Ecto neural progenitor cell (in vitro differentiated cells): ENCODE measurements at regions not wholly inside any gene's neighbourhood (a gene's known extent, or its start where the extent isn't known, plus 50 kb on each side); places are given as distances from the start of the nearest gene placed in this dataset.
"Not testable (repeated sequence)": the region's sequence is repeated elsewhere in the genome, so short reads cannot be mapped to it uniquely, and the experiment has no call there.

Experiments
- DNase-seq: peaks from one replicate; pipeline ENCODE4 v3.0.0-alpha.2; 2018; ENCODE audit warnings: low spot score

DNA sequence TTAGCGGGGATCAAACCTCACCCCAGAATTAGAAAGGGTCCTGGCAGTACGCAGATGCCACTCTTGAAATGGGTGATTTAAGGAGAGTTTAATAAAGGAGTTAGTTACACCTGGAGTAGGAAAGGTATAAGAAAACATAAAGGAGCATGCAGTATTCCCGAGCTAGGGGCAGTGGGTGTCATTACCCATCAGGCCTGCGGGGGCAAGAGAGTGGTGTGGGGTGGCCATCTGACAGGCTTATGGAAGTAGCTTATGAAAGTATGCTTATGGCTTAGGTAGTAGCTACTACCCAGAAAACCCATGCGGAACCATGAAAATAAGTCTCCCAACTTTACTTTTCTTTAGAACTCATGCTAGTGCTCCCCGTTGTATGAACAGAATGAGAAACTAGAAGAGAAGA, 568.9 kb upstream of the ACVR2A start:
- no peak for DNase-seq

DNA sequence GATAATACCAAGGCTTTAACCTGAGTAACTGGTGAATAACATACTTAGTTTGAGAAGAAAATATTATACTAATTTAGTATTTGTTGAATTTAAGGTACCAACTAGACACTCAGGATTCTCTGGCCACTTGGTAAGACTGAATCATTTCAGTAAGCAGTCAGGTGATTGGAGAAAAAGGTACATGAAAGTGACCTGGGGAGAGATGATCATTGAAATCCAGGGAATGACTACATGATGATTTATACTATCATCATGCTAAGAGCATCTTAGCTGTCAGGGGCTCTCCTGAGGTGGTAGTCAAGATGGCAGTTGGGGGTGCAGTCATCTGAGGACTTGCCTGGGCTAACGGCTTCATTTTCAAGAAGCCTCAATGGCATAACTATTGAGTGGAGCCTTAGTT, 571.2 kb upstream of the ACVR2A start:
- no peak for DNase-seq

DNA sequence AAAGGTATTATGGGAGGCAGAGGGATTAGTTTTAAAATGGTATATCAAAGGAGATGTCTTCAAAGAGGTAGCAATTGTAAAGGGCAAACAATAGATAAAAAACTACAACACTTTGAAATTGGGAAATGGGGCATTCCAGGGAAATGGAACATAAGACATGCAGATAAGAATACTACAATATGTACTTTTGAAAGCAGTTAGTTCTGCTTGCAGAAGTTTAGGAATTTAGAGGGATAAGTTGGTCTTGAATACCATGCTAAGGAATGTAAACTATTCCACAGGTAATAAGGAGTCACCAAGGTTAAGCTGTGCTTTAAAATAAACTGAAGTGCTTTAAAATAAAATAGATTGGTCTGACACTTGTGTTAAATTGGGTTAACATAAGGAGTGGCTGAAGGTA, 571.7 kb upstream of the ACVR2A start:
- no peak for DNase-seq

DNA sequence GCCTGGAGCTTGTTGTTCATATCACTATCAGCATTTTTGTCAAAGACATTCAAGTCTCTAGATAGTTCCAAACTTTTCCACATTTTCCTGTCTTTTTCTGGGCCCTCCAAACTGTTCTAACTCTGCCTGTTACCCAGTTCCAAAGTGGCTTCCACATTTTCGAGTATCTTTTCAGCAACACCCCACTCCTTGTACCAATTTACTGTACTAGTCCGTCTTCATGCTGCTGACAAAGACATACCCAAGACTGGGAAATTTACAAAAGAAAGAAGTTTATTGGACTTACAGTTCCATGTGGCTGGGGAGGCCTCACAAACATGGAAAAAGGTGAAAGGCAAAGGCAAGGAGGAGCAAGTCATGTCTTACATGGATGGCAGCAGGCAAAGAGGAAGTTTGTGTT, 575.2 kb upstream of the ACVR2A start:
- not testable (repeated sequence) for DNase-seq

DNA sequence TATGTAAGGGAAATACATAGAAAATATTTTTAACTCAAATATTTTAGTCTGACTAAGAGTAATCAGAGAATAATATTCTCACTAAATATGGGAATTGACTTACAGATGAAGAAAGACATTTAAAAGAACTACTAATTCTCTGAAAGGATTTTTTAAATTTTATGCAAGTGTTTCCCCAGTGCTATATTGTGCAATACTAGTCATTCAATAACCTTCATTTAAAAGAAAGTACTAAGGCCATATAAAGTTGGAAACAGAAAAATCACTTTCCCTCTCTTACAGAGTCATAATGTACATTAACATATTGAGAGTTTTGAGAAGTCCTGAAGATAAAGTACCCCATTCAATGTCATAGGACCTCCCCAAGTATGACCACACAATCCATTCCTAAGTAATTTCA, 584.6 kb upstream of the ACVR2A start:
- no peak for DNase-seq

DNA sequence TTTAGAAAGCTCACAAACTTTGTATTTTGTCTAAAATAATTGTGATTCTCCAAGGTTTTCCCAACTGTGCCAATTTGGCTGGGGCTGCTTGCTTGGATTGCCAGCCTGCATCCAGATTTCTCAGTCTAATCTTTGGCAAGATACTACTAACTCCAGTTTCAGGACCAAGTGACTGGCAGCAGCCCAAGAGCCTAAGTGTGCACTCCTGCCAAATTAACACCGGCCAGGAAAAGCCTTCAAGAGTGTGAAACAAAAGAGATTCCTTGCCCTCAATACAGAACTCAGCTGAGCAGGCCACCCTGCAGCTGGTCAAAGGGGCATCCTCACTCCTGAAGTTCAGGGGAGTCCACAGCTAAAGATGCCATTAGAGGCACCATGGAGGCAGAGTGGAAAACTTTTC, 589.0 kb upstream of the ACVR2A start:
- DNase-seq = no peak

DNA sequence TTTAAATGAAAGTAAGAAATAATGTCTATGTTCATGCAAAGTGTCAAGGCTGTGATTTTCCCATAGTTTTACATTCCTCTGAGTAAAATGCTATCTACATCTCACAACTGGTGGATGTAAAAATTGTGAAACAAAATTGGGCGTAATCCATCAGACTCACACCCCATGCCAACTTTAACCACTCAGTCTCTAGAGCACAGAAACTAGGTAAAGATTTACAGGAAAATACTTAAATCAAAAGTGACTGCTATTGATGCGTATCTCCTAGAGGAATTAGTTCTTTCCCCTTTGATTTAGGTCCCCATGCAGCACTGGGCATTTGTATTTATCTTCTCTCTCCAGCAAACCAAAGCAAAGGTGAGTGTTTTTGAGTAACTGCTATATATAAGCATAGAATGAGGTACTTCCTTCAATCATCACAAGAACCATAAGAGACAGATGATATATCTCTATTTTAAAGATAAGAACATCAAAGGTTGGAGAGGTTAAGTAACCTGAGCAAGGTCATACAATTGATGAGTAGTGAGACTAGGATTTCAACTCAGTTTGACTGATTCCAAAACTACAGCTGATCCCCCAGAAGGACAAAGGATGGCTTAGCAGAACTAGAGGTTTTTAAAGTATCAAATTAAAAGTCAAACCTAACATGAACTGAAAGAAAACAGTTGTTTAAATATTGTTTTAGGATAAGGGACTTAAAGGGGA, 594.0 kb upstream of the ACVR2A start:
- DNase-seq = no peak

DNA sequence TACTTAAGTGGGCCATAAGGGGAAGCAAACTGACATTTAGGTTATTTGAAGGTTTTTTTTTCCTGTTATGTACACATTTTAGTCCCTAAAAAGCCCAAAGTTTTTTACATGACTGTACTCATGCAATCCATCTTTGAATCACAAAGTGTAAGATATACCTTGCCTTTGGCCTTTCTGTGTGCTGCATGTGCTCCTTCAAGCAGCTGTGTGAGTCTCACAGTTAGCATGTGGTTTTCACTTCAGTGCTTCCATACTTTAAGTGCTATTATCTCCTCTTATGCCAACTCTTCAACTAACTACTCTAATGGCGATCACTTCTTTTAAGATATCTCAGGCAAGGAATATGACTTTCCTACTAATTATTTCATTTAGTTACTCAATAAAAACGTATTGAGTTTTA, 597.1 kb upstream of the ACVR2A start:
- no peak for DNase-seq

DNA sequence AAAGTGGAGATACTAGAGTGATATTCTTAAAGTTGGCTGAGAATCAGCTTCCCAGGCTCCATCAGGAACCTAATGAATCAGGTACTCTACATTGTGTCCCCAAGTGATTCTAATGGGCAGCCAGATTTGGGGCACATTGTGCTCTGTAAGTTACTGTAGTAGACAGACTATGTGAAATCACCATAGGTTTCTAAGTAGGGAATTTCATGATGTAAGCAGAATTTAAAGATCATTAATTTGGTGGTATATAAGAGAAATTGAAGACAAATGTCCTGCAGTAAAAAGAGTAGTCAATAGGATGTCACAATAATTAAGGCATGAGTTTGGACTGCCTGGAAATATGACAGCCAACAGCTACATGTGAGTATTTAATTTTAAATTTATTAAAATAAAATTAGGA, 602.4 kb upstream of the ACVR2A start:
- no peak for DNase-seq

DNA sequence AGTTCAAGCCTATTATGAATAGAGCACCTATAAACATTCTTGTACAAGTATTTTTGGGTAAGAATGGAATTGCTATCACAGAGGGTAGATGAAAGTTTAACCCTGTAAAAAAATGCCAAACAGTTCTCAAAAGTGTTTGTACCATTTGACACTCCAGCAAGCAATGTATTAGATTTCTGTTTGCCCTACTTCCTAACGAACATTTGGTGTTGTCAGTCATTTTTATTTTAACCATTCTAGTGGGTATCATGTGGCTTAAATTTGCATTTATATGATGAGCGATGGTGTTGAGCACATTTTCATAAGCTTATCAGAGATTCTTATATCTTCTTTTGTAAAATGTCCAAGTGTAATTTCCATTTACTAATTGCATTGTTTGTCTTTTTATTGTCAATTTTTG, 608.2 kb upstream of the ACVR2A start:
- DNase-seq = no peak

DNA sequence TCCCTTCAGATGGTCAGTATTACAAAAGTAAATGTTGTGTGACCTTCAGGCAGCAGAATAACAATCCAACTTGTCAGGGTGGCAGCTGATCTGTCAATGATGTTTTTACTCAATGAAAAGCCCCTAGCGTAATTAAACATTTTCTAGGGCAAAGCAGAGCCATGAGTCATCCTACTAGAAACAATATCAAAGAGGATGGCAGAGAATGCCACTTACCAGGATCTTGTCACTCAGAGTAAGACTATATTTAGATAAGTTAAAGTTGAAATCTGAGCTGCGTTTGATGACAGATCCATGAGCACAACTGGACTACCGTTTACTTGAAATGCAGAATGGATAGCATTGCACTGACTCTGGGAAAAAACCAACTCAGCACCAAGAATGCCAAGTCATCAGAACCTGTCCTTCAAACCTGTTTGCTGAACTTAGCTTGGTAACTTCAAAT, 612.6 kb upstream of the ACVR2A start:
- DNase-seq = no peak

DNA sequence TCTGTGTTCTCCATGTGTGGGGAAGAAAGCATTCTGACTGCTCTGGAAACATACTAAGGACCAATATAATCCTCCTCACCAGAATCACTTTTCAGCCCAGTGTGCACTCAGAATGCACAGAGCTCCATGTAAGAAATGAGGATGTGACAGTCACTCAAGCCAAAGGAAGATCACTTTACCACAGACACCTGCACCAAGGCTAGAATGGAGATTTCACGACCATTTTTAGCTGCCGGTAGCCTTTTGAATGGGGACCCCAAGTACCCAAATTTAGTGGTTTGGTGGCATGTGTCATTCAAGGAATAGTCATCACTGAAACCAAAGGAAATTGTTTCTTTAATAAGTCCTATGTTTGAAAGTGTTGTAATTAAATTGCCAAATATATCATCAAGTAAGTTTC, 613.2 kb upstream of the ACVR2A start:
- DNase-seq = no peak

DNA sequence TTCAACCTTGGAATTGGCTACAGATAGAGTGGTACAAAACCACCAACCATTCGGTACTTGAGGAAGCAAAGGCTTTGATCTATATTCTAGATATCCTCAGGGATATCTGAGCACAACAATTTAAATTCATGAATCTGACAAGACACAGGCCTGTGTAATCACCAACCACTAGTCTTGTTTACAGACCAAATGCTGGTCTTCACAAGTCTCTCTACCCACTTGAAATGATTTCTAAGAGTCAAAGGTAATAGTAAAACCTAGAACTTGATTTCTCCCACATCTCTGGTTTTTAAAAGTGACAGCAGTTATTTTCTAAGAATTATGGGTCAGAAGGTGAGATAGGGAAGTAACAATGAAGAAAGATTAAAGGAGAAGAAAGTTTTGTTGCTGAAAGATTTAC, 613.7 kb upstream of the ACVR2A start:
- no peak for DNase-seq

DNA sequence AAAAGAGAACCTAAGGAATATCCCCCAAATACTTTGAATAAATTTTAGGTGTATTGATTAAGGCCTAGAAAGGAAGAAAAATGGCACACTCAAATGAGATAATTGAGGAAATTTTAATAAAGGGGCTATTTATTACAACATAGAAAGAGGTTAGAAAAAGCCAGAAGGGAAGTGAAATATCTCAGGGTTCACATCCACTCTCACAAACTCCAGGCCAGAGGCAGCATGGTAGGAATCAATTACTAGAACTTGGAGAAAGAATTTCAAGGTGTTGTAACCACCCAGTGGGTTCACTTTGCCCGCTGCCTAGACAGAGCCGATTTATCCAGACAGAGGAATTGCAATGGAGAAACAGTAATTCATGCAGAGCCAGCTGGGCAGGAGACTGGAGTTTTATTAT, 617.5 kb upstream of the ACVR2A start:
- no peak for DNase-seq

DNA sequence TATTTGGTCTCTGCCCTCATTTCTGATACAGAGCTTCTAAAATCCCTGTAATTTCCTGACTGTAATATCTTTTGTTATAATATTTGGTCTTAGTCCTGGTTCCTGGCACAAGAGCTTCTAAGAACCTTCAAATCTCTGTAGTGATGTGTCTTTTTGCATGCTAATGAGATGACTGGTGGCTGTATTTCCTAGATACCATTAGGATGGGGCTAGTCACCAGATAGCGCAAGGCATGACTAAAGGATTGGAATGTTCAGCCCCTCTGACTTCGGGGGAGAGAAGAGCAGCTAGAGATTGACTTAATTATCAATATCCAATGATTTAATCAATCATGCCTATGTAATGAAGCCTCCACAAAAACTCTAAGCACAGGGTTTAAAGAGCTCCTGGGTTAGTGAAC, 620.8 kb upstream of the ACVR2A start:
- no peak for DNase-seq

DNA sequence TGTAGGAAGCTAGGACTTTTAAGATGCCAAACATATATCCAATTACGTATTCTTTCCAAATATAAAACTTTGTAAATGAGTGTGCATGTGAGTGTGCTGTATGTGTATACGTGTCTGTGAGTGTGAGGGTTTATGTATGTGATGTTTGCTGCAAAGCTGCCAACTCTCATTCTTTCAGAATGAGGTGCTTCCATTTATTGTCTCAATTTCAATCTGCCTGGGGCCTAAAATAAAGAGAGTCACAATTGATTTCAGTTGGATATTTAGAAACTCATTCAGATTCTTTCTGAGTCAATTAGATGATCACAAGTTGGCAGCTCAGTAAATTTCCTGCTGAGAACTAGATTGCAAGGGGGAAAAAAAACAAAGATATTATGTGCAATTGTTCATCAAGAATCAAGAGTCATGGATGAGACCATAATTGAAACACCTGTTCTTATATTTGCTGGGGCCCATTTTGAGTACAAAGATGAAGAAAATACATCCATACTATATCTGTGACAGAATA, 621.2 kb upstream of the ACVR2A start:
- DNase-seq = no peak

DNA sequence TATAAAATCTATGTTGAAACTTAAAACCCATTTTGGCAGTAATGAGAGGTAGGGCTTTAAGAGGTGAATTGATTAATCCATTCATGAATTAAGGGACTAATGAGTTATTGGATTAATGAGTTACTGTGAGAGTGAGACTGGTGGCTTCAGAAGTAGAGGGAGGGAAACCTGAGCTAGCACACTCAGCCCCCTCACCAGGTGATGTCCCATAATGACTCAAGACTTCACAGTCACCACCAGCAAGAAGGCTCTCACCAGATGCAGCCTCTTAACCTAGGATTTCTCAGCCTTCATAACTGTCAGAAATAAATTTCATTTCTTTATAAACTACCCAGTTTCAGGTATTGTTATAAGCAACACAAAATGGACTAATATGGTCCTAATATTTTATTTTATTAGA, 621.7 kb upstream of the ACVR2A start:
- DNase-seq = no peak

DNA sequence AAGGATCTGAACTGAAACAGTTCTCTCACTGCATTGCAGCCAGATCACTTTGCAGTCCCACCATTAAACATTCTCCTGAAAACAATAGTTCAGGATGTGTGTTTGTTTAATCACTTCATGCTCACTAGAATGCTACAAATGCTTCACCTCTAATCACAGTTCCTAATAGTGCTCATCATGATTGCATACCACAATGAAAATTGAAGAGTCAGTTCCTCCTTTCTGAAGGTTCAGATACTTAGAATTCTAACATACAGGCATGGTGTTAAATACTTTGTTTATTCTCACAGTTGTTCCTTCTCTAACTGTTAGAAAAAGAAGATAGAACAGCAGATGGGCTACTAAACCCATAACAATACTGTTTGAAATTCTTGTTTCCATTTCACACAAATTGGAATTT, 622.3 kb upstream of the ACVR2A start:
- DNase-seq = no peak

DNA sequence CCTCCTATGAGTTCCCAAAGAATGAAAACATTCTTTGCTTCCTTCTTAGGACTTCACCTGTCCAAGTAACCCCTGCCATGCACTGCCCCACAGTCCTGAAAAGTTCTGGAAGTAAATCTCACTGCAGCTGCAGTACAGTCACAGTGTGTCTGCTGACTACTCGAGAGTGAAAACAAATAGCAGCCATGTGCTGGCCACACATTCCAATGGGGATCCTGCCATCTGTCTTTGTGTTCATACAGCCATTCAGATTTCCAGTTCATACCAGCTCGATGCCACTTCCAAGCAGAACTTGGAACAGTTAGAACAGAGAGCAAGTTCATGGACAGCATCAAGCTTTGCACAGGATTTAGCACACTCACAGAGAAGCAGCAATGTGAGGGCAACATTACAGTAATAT, 629.9 kb upstream of the ACVR2A start:
- DNase-seq = no peak

DNA sequence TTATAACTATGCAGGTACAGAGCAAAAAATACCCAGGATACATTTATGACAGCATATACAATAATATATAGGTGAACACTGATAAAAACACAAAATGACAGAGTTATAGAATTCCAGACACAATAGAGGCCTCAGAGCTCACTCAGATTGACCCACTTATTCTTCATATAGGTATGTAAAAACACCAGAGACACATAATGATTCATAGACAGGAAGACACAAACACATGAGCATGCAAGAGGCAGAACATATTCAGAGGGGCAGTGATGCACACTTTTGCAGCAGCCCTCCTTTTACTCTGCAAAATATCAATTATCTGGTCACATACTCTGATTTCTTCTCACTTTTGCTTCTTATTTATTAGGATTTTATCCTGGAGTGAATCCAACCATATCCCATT, 633.3 kb upstream of the ACVR2A start:
- DNase-seq = no peak

DNA sequence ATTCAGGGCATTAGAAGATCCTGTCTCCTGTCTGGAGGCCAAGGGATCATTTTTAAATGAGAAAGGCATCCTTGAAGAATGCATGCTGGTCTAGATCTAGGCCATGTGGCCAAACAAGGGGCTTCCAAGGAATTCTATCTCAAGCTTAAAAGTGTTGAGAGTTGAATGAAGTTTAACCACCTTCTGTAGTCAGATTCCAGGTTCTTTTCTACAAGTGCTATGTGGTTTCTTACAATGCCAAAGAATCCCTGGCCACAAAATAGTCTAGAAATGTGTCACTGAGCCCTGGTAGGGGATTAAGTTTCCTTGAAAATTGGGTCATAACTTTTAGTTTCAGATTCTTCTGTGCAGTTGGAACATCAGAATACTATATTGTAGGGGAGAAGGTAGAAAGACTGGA, 640.7 kb upstream of the ACVR2A start:
- no peak for DNase-seq

DNA sequence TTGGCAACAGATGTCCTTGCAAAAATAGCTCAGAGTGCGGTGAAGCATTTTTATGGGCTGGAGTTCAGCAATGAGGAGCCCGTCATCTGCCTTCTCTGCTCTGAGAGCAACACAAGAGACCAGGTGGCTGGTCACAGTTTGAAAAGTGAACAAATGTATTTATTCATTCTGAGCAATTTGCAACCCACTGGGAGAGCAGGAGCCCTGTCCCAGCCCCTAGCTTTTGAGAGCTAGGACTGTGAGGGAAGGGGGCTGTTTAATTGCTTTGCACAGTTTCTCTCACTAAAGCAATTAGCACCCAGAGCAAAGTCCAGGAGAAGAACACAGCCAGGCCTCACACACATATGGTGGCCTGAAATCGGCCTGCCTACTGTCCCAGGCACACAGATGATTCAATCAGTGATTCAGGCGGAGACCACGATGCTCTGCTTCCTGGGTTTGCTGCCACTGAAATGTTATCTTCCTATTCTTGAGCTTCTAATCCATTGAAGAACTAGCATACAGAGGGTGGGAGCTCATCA, 646.1 kb upstream of the ACVR2A start:
- DNase-seq = no peak

DNA sequence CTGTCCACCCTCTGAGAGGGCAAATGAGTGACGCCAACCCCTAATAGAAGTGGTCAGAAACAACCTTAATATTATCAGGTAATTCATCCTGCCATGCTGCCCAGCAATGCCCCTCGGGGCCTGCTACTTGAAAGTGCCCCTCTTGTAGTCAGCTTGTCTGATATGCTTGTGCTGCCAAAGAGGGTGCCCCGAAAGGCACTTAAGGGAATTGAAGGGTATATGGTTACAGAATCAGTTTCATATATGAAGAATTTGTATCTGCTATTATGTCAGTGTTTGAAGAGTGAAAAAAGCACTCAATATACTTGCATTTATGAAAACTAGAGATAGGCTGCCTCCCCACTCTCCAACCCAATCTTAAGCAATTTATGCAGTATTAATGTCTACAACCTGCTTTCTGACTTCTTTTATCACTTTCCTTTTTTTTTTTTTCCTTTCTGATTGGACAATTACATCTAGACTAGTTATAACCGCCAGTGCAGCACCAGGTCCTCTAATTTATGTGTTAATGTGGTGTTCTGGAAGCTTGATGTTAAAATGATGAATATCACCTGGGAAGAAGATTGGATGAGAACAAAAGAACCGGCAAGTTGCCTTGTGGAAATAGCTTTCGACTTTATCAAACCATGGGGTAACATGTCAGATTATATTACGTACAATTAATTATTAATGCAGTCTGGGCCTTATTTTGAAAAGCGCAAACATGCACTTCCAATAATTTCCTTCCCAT, 646.9 kb upstream of the ACVR2A start:
- no peak for DNase-seq

DNA sequence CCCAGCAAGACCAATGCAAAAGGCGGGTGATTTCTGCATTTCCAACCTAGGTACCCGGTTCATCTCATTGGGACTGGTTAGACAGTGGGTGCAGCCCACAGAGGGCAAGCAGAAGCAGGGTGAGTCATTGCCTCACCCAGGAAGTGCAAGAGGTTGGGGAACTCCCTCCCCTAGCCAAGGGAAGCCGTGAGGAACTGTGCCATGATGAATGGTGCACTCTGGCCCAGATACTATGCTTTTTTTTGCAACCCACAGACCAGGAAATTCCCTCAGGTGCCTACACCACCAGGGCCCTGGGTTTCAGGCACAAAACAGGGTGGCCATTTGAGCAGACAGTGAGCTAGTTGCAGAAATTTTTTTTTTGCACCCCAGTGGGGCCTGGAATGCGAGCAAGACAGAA, 662.6 kb upstream of the ACVR2A start:
- no peak for DNase-seq
